GM21528 (cell line): ENCODE measurements at regions not wholly inside any gene's neighbourhood (a gene's known extent, or its start where the extent isn't known, plus 50 kb on each side); places are given as distances from the start of the nearest gene placed in this dataset.
"Not testable (repeated sequence)": the region's sequence is repeated elsewhere in the genome, so short reads cannot be mapped to it uniquely, and the experiment has no call there.

ENCODE experiments used
- ATAC-seq: cut with Tn5 transposase; IDR thresholded peaks from one replicate; pipeline ENCODE4 v1.9.1; 2021; ENCODE audit warnings: mild to moderate bottlenecking, moderate library complexity; ENCODE audit not compliant: unreplicated experiment, low FRiP score

DNA sequence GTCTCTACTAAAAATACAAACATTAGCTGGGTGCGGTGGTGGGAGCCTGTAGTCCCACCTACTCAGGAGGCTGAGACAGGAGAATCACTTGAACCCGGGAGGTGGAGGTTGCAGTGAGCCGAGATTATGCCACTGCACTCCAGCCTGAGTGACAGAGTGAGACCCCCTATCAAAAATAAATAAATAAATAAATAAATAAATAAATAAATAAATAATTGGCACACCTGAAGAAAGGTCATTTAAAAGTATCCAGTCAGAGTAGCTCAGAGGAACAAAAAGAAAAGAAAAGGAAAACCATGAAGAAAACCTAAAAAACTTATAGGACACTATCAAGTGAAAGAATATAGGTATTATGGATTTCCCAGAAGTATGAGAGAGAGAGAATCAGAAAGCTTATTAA is 330.1 kb upstream of the AR start:
- not testable (repeated sequence) for ATAC-seq

DNA sequence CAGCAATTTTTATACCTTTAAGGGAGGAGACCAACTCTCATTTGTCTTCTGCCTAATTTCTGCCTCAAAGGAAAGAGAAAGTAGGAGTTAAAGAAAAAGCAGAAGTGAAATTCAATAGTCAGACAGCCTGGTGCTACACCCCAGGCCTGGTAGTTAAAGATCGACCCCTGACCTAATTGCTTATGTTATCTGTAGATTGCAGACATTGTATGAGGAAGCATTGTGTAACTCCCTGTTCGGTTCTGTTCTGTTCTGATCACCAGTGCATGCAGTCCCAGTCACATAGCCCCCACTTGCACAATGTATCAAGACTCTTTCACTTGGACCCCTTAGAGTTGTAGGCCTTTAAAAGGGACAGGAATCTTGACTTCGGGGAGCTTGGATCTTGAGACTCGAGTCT is 335.9 kb upstream of the AR start:
- no peak for ATAC-seq

DNA sequence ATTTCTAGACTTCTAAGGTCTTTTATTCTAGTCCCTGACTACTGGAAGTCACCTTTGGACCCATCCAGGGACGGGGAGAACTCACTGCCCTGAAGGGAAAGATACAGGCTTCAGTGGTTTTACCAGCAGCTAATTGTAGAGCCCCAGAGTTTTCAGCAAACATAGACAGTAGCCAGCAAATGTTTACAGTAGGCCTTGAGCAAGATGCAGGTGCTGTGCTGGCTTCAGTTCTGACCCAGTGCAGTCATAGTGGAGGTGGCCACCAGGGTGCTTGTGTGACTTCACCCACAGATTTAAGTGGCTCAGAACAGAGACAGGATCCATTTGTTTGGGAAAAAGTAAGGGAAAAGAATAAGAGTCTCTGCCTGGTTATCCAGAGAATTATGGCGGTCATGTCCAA is 384.4 kb upstream of the AR start:
- ATAC-seq, result no peak

DNA sequence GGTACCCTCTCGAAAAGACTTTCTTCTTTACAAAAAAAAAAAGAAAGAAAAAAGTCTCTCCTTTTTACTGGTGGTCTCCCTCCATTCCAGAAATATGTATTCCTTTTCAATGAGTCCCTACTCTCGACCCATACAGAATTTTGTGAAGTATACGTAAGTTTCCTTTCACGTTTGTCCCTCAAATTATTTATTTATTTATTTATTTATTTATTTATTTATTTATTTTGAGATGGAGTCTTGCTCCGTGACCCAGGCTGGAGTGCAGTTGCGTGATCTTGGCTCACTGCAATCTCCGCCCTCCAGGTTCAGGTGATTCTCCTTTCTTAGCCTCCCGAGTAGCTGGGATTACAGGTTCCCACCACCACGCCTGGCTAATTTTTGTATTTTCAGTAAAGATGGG is 429.2 kb upstream of the AR start:
- no peak for ATAC-seq

DNA sequence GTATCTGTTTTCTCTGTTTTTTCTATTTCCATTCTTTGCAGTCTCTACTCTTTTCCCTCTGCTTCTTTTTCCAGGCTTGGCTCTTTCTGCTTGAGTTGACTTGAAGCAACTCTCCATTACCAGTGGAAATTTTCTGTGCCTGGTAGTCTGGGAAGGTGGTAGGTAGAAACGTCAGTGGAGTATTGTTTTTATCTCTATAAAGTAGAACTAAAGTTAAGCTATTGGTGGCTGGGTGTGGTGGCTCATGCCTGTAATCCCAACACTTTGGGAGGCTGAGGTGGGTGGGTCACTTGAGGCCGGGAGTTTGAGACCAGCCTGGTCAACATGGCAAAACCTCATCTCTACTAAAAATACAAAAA is 438.1 kb upstream of the AR start:
- ATAC-seq, result no peak

DNA sequence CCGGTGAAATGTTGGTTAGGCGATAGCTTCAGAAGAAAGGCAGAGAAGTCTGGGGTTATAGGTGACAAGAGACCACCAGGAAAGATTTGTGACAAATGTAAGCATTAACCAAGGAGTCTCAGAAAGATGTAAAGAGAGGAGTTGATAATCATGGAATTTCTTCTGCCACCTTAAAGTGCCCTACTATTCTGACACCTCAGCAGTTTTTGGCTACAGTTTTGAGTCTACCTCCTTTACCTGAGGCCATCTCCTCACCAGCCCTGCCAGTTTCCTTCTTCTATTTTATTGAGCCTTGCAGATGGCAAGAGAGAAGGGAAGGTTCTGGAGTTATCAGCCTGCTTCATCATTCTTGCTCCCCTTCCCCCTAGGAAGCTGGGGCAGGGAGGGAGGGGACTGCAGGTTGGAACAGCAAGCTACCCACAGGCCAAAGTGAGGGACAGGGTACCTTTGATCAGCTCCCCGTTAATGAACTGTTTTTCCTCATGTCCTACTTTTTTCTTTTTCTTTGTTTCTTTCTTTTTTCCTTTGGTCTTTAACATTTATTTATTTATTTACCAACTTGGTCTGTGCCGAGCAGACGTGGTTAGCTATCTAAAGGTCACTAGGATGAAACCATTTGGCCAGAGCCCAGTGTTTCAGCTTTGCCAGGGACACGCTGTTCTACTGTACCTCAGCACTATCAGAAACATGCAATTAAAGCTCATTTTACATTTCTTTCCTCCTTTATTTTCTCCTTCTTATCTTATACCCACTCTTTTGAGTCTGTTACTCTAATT is 438.7 kb upstream of the AR start:
- ATAC-seq, result no peak

DNA sequence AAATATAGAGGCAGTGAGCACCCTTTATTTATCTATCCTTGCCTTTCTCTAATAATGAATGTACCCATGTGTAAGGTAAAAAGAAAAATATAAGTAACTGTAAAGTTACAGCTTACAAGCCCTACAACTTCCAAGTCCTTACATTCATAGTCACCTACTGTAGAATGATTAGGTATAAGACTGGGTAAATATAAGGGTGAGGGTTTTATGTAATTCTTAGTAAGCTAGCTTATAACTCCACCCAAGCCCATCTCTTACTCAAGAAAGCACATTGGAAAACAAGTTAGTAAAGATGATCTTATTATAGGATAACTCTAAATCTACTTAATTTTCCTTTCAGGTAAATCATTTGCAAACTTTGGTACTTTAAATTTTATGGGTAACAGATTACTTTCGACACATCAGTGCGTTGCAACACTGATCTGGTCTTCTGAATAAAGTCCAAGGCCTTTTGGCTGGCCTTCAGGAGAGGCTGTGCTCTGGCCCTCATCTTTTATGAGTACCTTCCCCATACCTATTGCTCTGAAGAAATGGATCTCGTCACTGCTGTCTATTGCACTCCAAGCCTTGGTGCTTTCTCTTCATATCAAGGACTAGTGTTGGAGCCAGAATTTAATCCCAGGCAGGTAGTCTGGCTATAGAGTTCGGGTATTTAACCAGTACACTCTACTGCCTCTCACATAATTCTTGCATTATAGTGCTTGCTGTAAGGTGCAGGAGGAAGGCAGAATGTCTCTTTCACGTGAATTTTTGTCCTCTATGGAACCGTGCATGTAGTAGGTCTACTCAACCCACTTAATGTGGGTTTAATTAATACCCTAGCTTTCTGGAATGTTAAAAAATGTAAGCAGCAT is 443.6 kb upstream of the AR start:
- no peak for ATAC-seq

DNA sequence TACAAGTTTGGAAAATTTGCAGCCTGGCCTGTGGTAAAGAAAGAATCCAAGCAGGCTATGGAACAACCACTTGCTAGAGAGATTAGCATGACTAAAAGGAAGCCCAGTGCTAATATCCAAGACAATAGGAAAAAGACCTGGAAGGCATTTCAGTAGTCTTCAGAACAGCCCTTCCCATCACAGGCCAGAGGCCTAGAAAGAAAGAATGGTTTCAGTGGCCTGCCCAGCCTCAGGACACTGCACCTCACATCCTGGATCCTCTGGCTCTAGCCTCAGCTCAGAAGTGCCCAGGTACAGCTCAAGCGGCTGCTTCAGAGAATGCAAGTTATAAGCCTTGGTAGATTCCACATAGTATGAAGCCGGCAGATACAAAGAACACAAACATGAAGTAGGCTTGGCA is 449.8 kb upstream of the AR start:
- no peak for ATAC-seq

DNA sequence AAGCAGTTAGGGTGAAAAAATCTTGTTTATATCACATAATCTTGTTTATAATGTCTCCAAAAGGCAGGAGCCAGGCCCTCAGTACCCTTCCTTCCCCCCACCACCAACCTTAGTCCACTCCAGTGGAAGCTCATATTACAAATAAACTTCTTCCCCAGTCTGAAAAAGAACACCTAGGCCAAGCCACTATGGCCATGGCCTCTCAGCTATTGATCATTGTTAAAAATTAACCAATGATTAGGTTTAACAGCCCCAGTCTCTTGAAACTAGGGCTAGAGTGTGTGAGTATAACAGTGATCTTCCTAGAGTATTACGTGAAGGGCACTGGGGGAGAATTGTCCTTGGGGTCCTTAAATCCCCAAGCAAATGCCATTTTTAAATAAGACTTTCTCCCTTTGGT is 411.9 kb upstream of the EDA2R start:
- no peak for ATAC-seq

DNA sequence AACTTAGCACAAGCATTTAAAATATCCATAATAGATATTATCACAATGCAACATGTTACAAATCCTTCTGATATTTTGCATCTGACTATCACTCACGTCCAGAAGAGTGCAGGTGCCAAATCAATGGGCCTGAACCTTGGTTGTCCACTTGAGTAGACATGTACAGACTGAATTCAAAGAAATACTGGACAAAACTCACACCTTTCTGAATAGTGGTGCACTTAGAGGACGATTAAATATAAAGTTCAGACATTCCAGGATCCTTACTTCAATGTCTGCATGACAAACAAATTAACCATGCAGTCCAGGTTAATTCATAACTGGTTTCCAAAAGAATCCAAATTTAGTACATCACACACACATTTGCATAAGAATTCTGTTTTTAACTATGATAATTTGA is 406.0 kb upstream of the EDA2R start:
- no peak for ATAC-seq

DNA sequence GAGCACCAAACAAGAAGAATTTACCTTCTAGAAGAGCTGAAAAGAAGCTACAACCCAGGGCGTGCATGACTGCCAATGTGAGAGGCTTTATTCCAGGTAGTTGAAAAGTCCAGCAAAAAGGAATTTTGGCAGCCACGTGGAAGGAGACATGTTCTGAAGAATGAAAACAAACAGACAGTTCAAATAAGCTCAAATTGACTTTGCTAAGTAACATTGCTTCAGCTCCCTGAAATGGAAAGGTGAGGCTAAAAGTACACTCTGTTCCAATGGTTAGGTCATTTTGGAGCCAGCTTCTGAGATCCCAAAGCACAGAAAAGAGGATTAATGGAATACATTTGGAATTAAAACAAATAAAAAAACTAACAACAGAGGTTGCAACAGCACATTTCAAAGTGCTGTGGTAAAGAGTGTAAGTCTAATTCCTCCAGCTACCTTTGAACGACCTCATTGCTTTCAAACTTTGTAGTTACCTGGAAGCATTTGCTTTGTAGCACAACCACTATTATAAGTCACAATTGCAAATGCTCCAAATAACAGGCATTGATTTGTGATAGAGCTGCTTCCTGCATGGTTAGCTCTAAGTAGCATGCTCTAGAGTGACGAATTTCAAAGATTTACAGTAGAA is 405.3 kb upstream of the EDA2R start:
- no peak for ATAC-seq

DNA sequence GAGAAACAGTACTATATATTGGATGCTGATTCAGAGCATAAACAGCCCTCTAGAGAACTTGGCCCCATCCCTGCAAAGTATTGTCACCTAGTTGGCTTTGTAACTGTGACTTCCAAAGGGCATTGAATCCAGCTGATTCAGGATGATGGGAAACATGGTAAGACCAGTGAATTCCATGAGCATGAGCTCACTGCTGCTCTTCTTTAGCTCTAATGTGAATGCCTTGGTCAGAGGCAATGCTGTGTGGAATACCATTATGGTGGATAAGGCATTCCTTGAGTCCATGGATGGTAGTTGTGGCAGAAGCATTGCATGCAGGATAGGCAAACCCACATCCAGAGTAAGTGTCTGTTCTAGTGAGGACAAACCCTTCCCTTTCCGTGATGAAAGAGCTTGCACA is 365.6 kb upstream of the EDA2R start:
- no peak for ATAC-seq

DNA sequence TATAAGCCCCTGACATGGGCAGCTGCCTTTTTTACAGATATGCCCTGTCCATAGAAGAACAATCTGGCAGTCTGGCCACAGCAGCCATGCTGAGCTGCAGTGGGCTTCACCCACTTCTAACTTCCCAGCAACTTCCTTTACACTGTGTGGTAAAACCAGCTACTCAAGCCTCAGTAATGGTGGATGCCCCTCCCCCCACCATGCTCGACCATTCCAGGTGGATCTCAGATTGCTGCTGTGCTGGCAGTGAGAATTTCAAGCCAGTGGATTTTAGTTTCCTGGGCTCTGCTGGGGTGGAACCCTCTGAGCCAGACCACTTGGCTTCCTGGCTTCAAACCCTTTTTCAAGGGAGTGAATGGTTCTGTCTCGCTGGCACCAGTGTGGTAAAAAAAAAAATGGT is 355.9 kb upstream of the EDA2R start:
- ATAC-seq, result no peak

DNA sequence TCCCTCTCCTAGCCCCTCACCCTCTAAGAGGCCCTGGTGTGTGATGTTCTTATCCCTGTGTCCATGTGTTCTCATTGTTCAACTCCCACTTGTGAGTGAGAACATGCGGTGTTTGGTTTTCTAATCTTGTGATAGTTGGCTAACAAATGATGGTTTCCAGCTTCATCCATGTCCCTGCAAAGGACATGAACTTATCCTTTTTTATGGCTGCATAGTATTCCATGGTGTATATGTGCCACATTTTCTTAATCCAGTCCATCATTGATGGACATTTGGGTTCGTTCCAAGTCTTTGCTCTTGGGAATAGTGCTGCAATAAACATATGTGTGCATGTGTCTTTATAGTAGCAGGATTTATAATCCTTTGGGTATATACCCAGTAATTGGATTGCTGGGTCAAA is 353.2 kb upstream of the EDA2R start:
- not testable (repeated sequence) for ATAC-seq

DNA sequence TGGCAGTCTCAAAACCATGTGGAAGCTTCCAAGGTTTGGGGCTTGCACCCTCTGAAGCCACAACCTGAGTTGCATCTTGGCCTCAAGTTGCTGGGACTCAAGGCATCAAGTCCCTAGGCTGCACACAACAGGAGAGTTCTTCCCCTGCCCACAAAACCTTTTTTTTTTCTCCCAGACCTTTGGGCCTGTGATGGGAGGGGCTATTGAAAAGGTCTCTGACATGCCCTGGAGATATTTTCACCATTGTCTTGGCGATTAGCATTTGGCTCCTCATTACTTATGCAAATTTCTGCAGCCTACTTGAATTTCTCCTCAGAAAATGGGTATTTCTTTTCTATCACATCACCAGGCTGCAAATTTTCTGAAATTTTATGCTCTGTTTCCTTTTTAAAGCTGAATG is 349.5 kb upstream of the EDA2R start:
- ATAC-seq, result no peak

DNA sequence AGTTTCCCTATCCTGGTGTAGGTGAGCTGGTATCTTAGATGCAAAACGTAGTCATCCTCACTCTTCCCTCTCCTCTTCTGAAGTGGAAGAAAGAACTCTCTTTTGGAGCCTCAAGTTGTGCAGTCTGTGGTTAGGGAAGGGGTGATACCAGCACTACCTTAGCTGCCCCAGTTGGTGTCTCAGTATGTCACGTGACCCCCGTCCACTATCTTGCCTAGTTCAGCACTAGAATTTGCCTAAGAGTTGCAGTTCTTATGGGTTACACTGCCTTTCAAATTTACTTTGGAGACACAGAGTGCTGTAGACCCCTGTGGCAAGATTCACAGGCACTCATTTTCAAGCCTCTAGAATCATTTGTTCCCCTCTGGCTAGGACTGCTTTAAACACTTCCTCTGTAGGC is 322.8 kb upstream of the EDA2R start:
- ATAC-seq, result no peak

DNA sequence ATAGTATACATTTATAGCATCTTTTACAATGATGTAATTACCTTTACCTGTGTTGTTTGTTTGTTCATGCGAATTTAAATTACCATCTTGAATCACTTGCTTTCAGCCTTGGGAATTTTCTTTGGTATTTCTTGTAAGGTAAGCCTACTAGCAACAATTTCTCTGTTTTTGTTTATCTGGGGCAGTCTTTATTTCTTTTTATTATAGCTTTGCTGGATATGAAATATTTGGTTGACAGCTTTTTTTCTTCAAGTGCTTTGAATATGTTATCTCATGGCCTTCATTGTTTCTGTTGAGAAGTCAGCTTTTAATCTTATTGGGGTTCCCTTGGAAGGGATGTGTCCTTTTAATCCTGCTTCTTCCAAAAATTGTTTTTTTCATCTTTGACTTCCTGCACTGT is 292.8 kb upstream of the EDA2R start:
- no peak for ATAC-seq

DNA sequence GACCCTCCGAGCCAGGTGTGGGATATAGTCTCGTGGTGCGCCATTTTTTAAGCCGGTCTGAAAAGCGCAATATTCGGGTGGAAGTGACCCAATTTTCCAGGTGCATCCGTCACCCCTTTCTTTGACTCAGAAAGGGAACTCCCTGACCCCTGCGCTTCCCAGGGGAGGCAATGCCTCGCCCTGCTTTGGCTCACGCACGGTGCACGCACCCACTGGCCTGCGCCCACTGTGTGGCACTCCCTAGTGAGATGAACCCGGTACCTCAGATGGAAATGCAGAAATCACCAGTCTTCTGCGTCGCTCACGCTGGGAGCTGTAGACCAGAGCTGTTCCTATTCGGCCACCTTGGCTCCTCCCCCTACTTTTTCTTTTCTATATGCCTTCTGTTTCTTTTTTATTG is 291.6 kb upstream of the EDA2R start:
- not testable (repeated sequence) for ATAC-seq

DNA sequence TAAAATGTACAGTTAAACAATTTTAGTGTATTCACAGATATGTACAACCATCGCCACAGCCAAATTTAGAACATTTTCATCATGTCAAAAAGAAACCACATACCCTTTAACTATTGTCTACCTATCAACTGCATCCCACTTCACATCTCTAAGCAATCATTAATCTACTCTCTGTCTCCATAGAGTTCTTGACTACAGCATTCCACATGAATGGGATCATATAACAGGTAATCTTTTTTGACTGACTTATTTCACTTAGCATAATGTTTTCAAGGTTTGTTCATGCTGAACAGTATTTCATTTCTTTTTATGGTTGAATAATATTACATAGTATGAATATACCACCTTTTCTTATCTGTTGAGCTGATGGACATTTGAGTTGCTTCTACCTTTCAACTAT is 281.4 kb upstream of the EDA2R start:
- ATAC-seq, result no peak

DNA sequence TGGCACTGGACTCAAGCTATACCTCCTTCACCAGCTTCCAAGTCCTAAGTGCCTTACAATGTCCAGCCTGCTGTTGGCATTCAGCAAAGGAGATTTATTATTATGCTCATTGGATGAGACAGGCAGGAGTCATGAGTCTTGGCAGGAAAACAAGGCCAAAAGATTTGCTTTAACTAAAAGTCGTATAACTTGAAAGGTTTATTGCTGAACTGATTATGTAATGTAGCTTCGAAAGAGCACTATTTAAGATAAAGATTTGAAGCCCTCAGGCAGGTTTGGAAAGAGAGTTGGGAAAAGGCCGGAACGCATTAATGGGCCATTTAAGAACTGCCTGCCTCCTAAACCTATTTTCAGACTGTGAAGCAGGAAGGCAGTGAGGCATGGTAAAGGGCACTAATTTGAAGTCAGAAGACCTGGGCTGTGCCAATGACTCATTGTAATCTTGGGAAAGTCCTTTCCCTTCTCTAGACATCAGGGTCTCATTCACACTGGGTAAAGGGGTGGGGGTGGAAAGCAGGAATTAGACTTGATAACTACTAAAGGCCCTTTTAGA is 280.5 kb upstream of the EDA2R start:
- no peak for ATAC-seq

DNA sequence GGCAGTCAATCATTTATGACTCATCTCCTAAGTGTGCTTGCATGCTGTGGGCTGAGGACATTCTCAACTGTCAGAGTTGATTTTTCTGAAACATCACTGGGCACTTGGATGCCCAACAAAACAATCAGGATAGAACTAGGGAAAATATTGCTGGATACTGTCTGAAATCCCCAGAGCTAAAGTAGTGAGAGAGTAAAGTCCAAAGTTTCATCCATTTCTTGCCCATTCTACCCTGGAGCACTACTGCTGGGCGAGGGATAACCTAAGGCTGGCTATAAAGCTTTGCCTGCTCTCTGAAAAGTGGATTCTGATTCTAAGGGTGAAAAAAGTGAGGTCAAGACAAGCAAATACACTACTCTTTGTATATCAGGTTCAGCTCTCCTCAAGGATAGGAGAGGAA is 279.6 kb upstream of the EDA2R start:
- no peak for ATAC-seq
